ENCODE measurements at regions not wholly inside any gene's neighbourhood (a gene's known extent, or its start where the extent isn't known, plus 50 kb on each side); places are given as distances from the start of the nearest gene placed in this dataset.

- Mint-ChIP-seq H3K36me3 (ENCODE audit: insufficient read depth) (no peaks in the 10 kb centered on the region), H3K27me3 (no peaks in the 10 kb centered on the region), H3K4me1 (ENCODE audit: low read depth) (peaks cover 5% of the 10 kb centered on the region), H3K9me3 (ENCODE audit: low read depth) (peaks cover 3% of the 10 kb centered on the region), H3K27ac (no peak overlapping the region), H3K4me3 (ENCODE audit: low read depth) (no peak overlapping the region)
- TF ChIP-seq, protein P1, sequence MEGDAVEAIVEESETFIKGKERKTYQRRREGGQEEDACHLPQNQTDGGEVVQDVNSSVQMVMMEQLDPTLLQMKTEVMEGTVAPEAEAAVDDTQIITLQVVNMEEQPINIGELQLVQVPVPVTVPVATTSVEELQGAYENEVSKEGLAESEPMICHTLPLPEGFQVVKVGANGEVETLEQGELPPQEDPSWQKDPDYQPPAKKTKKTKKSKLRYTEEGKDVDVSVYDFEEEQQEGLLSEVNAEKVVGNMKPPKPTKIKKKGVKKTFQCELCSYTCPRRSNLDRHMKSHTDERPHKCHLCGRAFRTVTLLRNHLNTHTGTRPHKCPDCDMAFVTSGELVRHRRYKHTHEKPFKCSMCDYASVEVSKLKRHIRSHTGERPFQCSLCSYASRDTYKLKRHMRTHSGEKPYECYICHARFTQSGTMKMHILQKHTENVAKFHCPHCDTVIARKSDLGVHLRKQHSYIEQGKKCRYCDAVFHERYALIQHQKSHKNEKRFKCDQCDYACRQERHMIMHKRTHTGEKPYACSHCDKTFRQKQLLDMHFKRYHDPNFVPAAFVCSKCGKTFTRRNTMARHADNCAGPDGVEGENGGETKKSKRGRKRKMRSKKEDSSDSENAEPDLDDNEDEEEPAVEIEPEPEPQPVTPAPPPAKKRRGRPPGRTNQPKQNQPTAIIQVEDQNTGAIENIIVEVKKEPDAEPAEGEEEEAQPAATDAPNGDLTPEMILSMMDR (IDR thresholded peaks at IDR 0.05; ENCODE audit: unreplicated experiment), result no peak
- no peak for DNase-seq (ENCODE audit: low spot score, unreplicated experiment)
Observed at GRCh38 chr4:163077680-163078079, 89.0 kb downstream of the NAF1 start.

- no peak for DNase-seq (ENCODE audit: low spot score, unreplicated experiment)
- Mint-ChIP-seq H3K4me1 (ENCODE audit: low read depth) (no peaks in the 10 kb centered on the region), H3K27me3 (no peaks in the 10 kb centered on the region), H3K4me3 (ENCODE audit: low read depth) (no peak overlapping the region), H3K36me3 (ENCODE audit: insufficient read depth) (peaks cover 1% of the 10 kb centered on the region), H3K9me3 (ENCODE audit: low read depth) (peaks cover 8% of the 10 kb centered on the region), H3K27ac (no peak overlapping the region)
- TF ChIP-seq, protein P1 (IDR thresholded peaks at IDR 0.05; ENCODE audit: unreplicated experiment), result no peak
Observed at GRCh38 chr4:163072222-163072621, 94.5 kb downstream of the NAF1 start.

DNA sequence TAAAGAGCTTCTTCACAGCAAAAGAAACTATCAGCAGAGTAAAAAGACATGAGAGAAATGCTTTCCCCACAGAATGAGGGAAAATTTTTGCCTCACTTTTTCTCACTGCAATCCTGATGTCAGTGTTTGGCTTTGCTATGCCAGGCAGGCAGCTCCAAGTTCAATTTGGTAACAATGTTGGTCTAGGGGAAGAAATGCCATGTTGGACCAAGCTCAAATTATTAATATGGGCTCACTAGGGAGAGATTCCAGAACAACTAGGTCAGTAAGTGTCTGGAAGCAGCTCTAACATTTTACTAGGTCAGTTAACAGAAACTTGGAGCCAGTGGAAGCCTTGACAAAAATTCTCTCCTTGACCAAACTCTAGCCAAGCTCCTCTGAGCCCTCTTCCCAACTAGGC lies 95.4 kb downstream of the NAF1 start:
- H3K4me1 Mint-ChIP-seq (ENCODE audit: low read depth), result no peaks in the 10 kb centered on the region
- H3K4me3 Mint-ChIP-seq (ENCODE audit: low read depth), result no peak overlapping the region
- H3K9me3 Mint-ChIP-seq (ENCODE audit: low read depth), result peaks cover 16% of the 10 kb centered on the region
- no peak overlapping the region for H3K27ac Mint-ChIP-seq
- DNase-seq (ENCODE audit: low spot score, unreplicated experiment), result no peak
- no peaks in the 10 kb centered on the region for H3K27me3 Mint-ChIP-seq
- peaks cover 1% of the 10 kb centered on the region for H3K36me3 Mint-ChIP-seq (ENCODE audit: insufficient read depth)
- TF ChIP-seq, protein P1 (IDR thresholded peaks at IDR 0.05; ENCODE audit: unreplicated experiment), result no peak

GRCh38 chr4:163070023-163070422 lies 96.7 kb downstream of the NAF1 start:
- H3K9me3 Mint-ChIP-seq (ENCODE audit: low read depth), result peaks cover 18% of the 10 kb centered on the region
- no peaks in the 10 kb centered on the region for H3K4me1 Mint-ChIP-seq (ENCODE audit: low read depth)
- peaks cover 1% of the 10 kb centered on the region for H3K36me3 Mint-ChIP-seq (ENCODE audit: insufficient read depth)
- no peaks in the 10 kb centered on the region for H3K27me3 Mint-ChIP-seq
- TF ChIP-seq, protein P1 (IDR thresholded peaks at IDR 0.05; ENCODE audit: unreplicated experiment), result no peak
- DNase-seq (ENCODE audit: low spot score, unreplicated experiment), result no peak
- H3K4me3 Mint-ChIP-seq (ENCODE audit: low read depth), result no peak overlapping the region
- no peak overlapping the region for H3K27ac Mint-ChIP-seq

- no peak for DNase-seq (ENCODE audit: low spot score, unreplicated experiment)
- Mint-ChIP-seq H3K4me3 (ENCODE audit: low read depth) (no peak overlapping the region), H3K27ac (no peak overlapping the region), H3K36me3 (ENCODE audit: insufficient read depth) (peaks cover 1% of the 10 kb centered on the region), H3K9me3 (ENCODE audit: low read depth) (peaks cover 18% of the 10 kb centered on the region), H3K4me1 (ENCODE audit: low read depth) (no peaks in the 10 kb centered on the region), H3K27me3 (no peaks in the 10 kb centered on the region)
- TF ChIP-seq, protein P1 (IDR thresholded peaks at IDR 0.05; ENCODE audit: unreplicated experiment), result no peak
Observed at GRCh38 chr4:163063891-163064290, 102.8 kb downstream of the NAF1 start.

Measured in progenitor cell of endocrine pancreas (in vitro differentiated cells).